ENCODE measurements at regions not wholly inside any gene's neighbourhood (a gene's known extent, or its start where the extent isn't known, plus 50 kb on each side); places are given as distances from the start of the nearest gene placed in this dataset.

GRCh38 chr1:244297087-244297486 lies 154.6 kb downstream of the ADSS2 start:
- no peak for TF ChIP-seq EZH2 (IDR thresholded peaks at IDR 0.05)
- no peak for TF ChIP-seq CTCF (IDR thresholded peaks at IDR 0.05)
- no peak for TF ChIP-seq EZH2phosphoT487 (IDR thresholded peaks at IDR 0.05)

All from neural progenitor cell (in vitro differentiated cells).